Transverse colon (tissue), 4 donors: ENCODE measurements at regions not wholly inside any gene's neighbourhood (a gene's known extent, or its start where the extent isn't known, plus 50 kb on each side); places are given as distances from the start of the nearest gene placed in this dataset.

Experiments
- DNase-seq: peaks from one replicate; pipeline ENCODE4 v3.0.0-alpha.2; 2019
- H3K27ac ChIP-seq, 4 donors: fragments of 200-600 bp; sonication (generic); 2 replicates each; pipeline ENCODE4 v1.5.1; 2016 to 2018; ENCODE audit warnings: inconsistent platforms in 4 of 4
- H3K27me3 ChIP-seq: fragments of 200-600 bp; sonication (generic); 2 replicates; pipeline ENCODE4 v1.5.1; 2017; ENCODE audit warnings: inconsistent platforms
- H3K36me3 ChIP-seq, 4 donors: fragments of 200-600 bp; sonication (generic); 2 replicates each; pipeline ENCODE4 v1.5.1; 2017 to 2019; ENCODE audit warnings: inconsistent platforms in 4 of 4
- H3K4me1 ChIP-seq, 4 donors: fragments of 200-600 bp; sonication (generic); 2 replicates each; pipeline ENCODE4 v1.5.1; 2017 to 2020; ENCODE audit warnings: inconsistent platforms in 4 of 4
- H3K4me3 ChIP-seq, 4 donors: fragments of 200-600 bp; sonication (generic); 1 replicate in 1 of 4; 2 replicates in 3 of 4; pipeline versions ENCODE4 v1.5.1 to v1.6.1; 2017 to 2019; ENCODE audit warnings: inconsistent platforms in 4 of 4
- H3K9me3 ChIP-seq, 2 donors: fragments of 200-600 bp; sonication (generic); 2 replicates each; pipeline ENCODE4 v1.5.1; 2017 to 2019; ENCODE audit warnings: inconsistent platforms in 2 of 2
- CTCF ChIP-seq, 5 experiments: fragments of 200-600 bp in 3 of 5; fragments of 450-650 bp in 2 of 5; sonication (generic) in 3 of 5; IDR thresholded peaks; 1 replicate in 2 of 5; 2 replicates in 3 of 5; pipeline ENCODE4 v1.5.1; 2016 to 2017; ENCODE audit warnings: antibody characterized with exemption in 5 of 5, inconsistent platforms in 3 of 5, mild to moderate bottlenecking in 2 of 5, moderate library complexity in 1 of 5
- EP300 ChIP-seq: sonication (generic); formaldehyde crosslinking; IDR thresholded peaks from one replicate; pipeline ENCODE4 v1.6.1; 2017; ENCODE audit warnings: antibody characterized with exemption, low read depth
- POLR2A ChIP-seq: fragments of 450-650 bp; IDR thresholded peaks from one replicate; pipeline ENCODE4 v1.6.1; 2016; ENCODE audit warnings: antibody characterized with exemption, mild to moderate bottlenecking, moderate library complexity
- POLR2AphosphoS5 ChIP-seq, 3 donors: sonication (generic); formaldehyde crosslinking; IDR thresholded peaks; one replicate each; pipeline ENCODE4 v1.6.1; 2016; ENCODE audit warnings: antibody characterized with exemption in 3 of 3
- WGBS, 2 donors: methylation state at CpG; one replicate each; pipeline ENCODE4 v1.1.5; 2018; ENCODE audit warnings: low coverage in 1 of 2; 5-methylcytosine and 5-hydroxymethylcytosine counted together
- in situ Hi-C, 4 donors: fragments of 200-750 bp; cut with MboI; loops; one replicate each; pipeline versions ENCODE4 v1.15.0 to v1.15.1; 2017; ENCODE audit warnings: low sequenced_read_pairs in 3 of 4, low pct_ligation_motif_present in 1 of 4, low pct_unique_long_range_greater_than_20kb in 1 of 4
- intact Hi-C: fragments of 100-400 bp; cut with DNase I; formaldehyde crosslinking; loops from one replicate; pipeline ENCODE4 v1.15.1; 2023; ENCODE audit warnings: low total_unique reads

GRCh38 chr14:56891226-56891625 lies 80.9 kb upstream of the OTX2 start:
- no peak for TF ChIP-seq CTCF (IDR thresholded peaks at IDR 0.05)
- no peak for TF ChIP-seq POLR2AphosphoS5 (IDR thresholded peaks at IDR 0.05)
- TF ChIP-seq EP300 = no peak
- TF ChIP-seq POLR2A = no peak
- no peak for DNase-seq
- Histone ChIP-seq H3K4me3 (no peak overlapping the region), H3K27me3 (peaks cover 44% of the 10 kb centered on the region), H3K27ac (no peak overlapping the region), H3K4me1 (no peaks in the 10 kb centered on the region), H3K36me3 (no peaks in the 10 kb centered on the region), H3K9me3 (no peaks in the 10 kb centered on the region)
- intact Hi-C loops (no loop called here), in situ Hi-C loops (no loop called here)

GRCh38 chr14:56889705-56890104 lies 79.4 kb upstream of the OTX2 start:
- H3K27me3 ChIP-seq = peaks cover 44% of the 10 kb centered on the region
- no peak overlapping the region for H3K27ac ChIP-seq
- H3K4me1 ChIP-seq = no peaks in the 10 kb centered on the region
- no peak for DNase-seq
- no peaks in the 10 kb centered on the region for H3K36me3 ChIP-seq
- WGBS, 2 donors = 73 to 74% methylated on average over 2 of the region's 2 CpGs
- no peaks in the 10 kb centered on the region for H3K9me3 ChIP-seq
- in situ Hi-C loops (no loop called here), intact Hi-C loops (no loop called here)
- TF ChIP-seq POLR2AphosphoS5 (IDR thresholded peaks at IDR 0.05) (no peak), POLR2A (no peak), EP300 (no peak), CTCF (IDR thresholded peaks at IDR 0.05) (no peak)
- no peak overlapping the region for H3K4me3 ChIP-seq

GRCh38 chr14:56888274-56888673 lies 78.0 kb upstream of the OTX2 start:
- intact Hi-C loops (no loop called here), in situ Hi-C loops (no loop called here)
- no peak for DNase-seq
- 66 to 83% methylated on average over 2 to 3 of the region's 3 CpGs for WGBS, 2 donors
- no peaks in the 10 kb centered on the region for H3K4me1 ChIP-seq
- H3K9me3 ChIP-seq = no peaks in the 10 kb centered on the region
- no peak overlapping the region for H3K27ac ChIP-seq
- no peaks in the 10 kb centered on the region for H3K36me3 ChIP-seq
- peaks cover 44% of the 10 kb centered on the region for H3K27me3 ChIP-seq
- H3K4me3 ChIP-seq = no peak overlapping the region
- no peak for TF ChIP-seq EP300
- no peak for TF ChIP-seq CTCF (IDR thresholded peaks at IDR 0.05)
- TF ChIP-seq POLR2A = no peak
- TF ChIP-seq POLR2AphosphoS5 (IDR thresholded peaks at IDR 0.05) = no peak

GRCh38 chr14:56887216-56887615 lies 76.9 kb upstream of the OTX2 start:
- no peak for DNase-seq
- no peaks in the 10 kb centered on the region for H3K9me3 ChIP-seq
- H3K27me3 ChIP-seq = peaks cover 33% of the 10 kb centered on the region
- 52% methylated on average over 2 of the region's 2 CpGs for WGBS, 2 donors
- H3K27ac ChIP-seq = no peak overlapping the region
- intact Hi-C loops = no loop called here
- no peaks in the 10 kb centered on the region for H3K4me1 ChIP-seq
- in situ Hi-C loops = no loop called here
- no peak for TF ChIP-seq EP300
- TF ChIP-seq CTCF (IDR thresholded peaks at IDR 0.05) = no peak
- no peak for TF ChIP-seq POLR2AphosphoS5 (IDR thresholded peaks at IDR 0.05)
- TF ChIP-seq POLR2A = no peak
- H3K36me3 ChIP-seq = no peaks in the 10 kb centered on the region
- no peak overlapping the region for H3K4me3 ChIP-seq
